HCT116 (cell line): ENCODE measurements at regions not wholly inside any gene's neighbourhood (a gene's known extent, or its start where the extent isn't known, plus 50 kb on each side); places are given as distances from the start of the nearest gene placed in this dataset.

Experiments
- ATAC-seq: fragments of 200-7000 bp; cut with Tn5 transposase; 2 replicates; pipeline ENCODE4 v1.9.1; 2020; ENCODE audit warnings: mild to moderate bottlenecking, moderate library complexity
- BruUV-seq: library from RNA; stranded (reverse); fragments of 400-500 nt; replicated peaks from 2 replicates; lab custom pipeline; 2021; lab: Mats Ljungman, UMichigan
- CTCF ChIA-PET: fragments of 300-600 bp; sonication (Branson Sonifier 250); formaldehyde crosslinking; loops from one replicate; lab custom pipeline; 2021; ENCODE audit warnings: antibody characterized with exemption; lab: Charles Lee
- POLR2A ChIA-PET: fragments of 300-600, 350-600 bp; sonication (Branson Sonifier 250); formaldehyde crosslinking; loops from one replicate; lab custom pipeline; 2021; ENCODE audit warnings: antibody characterized with exemption; lab: Charles Lee
- RAD21 ChIA-PET, 2 experiments: fragments of 300-600 bp; sonication (Branson Sonifier 250); formaldehyde crosslinking; loops; one replicate each; lab custom pipeline; 2023; ENCODE audit warnings: low total read pairs in 2 of 2; ENCODE audit not compliant: uncharacterized antibody in 2 of 2, unreplicated experiment in 2 of 2, low non-redundant PET in 1 of 2; lab: Charles Lee
- DNase-seq: peaks from one replicate; pipeline ENCODE4 v3.0.0-alpha.2; 2010; ENCODE audit warnings: low read depth, low spot score
- H2AFZ ChIP-seq: fragments of 200-600 bp; shearing (Covaris generic), sonication (generic); 2 replicates; pipeline ENCODE4 v1.6.1; 2017; ENCODE audit warnings: low read depth, mixed run types, mixed read lengths, antibody characterized with exemption, low read length; ENCODE audit not compliant: poor library complexity, severe bottlenecking
- H3K27ac ChIP-seq: 2 replicates; pipeline ENCODE4 v1.5.1; 2012; ENCODE audit warnings: low read depth, low read length
- H3K27me3 ChIP-seq: fragments of 200-600 bp; sonication (generic); 2 replicates; pipeline ENCODE4 v1.6.1; 2016; ENCODE audit warnings: mixed run types, low read length, mixed read lengths; ENCODE audit not compliant: insufficient read depth
- H3K36me3 ChIP-seq, 2 experiments: fragments of 200-500 bp in 1 of 2; fragments of 200-600 bp in 1 of 2; sonication (Bioruptor generic) in 1 of 2; sonication (generic) in 1 of 2; 2 replicates each; pipeline versions ENCODE4 v1.5.1 to v1.6.1; 2014 to 2016; ENCODE audit warnings: low read length in 2 of 2, inconsistent platforms in 1 of 2, mixed read lengths in 1 of 2, mixed run types in 1 of 2; ENCODE audit not compliant: insufficient read depth in 2 of 2, control insufficient read depth in 1 of 2
- H3K4me1 ChIP-seq, 2 experiments: fragments of 200-600 bp in 1 of 2; sonication (generic) in 1 of 2; 2 replicates each; pipeline versions ENCODE4 v1.5.1 to v1.6.1; 2012 to 2017; ENCODE audit warnings: low read length in 2 of 2, inconsistent platforms in 1 of 2, mild to moderate bottlenecking in 1 of 2, mixed read lengths in 1 of 2, mixed run types in 1 of 2, moderate library complexity in 1 of 2; ENCODE audit not compliant: insufficient read depth in 2 of 2, control insufficient read depth in 1 of 2
- H3K4me2 ChIP-seq: fragments of 200-600 bp; sonication (generic); 2 replicates; pipeline ENCODE4 v1.6.1; 2017; ENCODE audit warnings: mixed run types, low read length, mixed read lengths
- H3K4me3 ChIP-seq, 2 experiments: fragments of 200-600 bp in 1 of 2; sonication (generic) in 1 of 2; replicated peaks in 1 of 2; 2 replicates each; pipeline ENCODE4 v1.5.1; 2011 to 2016; ENCODE audit warnings: low read length in 2 of 2, control low read depth in 1 of 2, low read depth in 1 of 2, mild to moderate bottlenecking in 1 of 2, mixed read lengths in 1 of 2, mixed run types in 1 of 2
- H3K79me2 ChIP-seq: fragments of 200-600 bp; sonication (generic); 2 replicates; pipeline ENCODE4 v1.6.1; 2017; ENCODE audit warnings: mild to moderate bottlenecking, mixed run types, low read length, moderate library complexity, mixed read lengths; ENCODE audit not compliant: insufficient read depth
- H3K9ac ChIP-seq: fragments of 200-600 bp; sonication (generic); 2 replicates; pipeline ENCODE4 v1.6.1; 2016; ENCODE audit warnings: low read length, mixed read lengths
- H3K9me2 ChIP-seq: fragments of 200-600 bp; sonication (generic), shearing (Covaris generic); 2 replicates; pipeline ENCODE4 v1.6.1; 2017; ENCODE audit warnings: mixed run types, mild to moderate bottlenecking, moderate library complexity; ENCODE audit not compliant: insufficient read depth
- H3K9me3 ChIP-seq, 2 experiments: fragments of 200-500 bp in 1 of 2; fragments of 200-600 bp in 1 of 2; sonication (Bioruptor generic) in 1 of 2; sonication (generic) in 1 of 2; 2 replicates each; pipeline ENCODE4 v1.6.1; 2014 to 2017; ENCODE audit warnings: low read length in 2 of 2, mixed read lengths in 2 of 2, inconsistent platforms in 1 of 2, low read depth in 1 of 2, mild to moderate bottlenecking in 1 of 2, mixed run types in 1 of 2, moderate library complexity in 1 of 2; ENCODE audit not compliant: control insufficient read depth in 1 of 2, insufficient read depth in 1 of 2
- H4K20me1 ChIP-seq: fragments of 200-600 bp; sonication (generic), shearing (Covaris generic); 2 replicates; pipeline ENCODE4 v1.6.1; 2017; ENCODE audit warnings: mixed run types, mild to moderate bottlenecking, moderate library complexity; ENCODE audit not compliant: insufficient read depth
- CBX3 ChIP-seq: IDR thresholded peaks from 2 replicates; pipeline ENCODE4 v1.6.1; 2012; ENCODE audit warnings: low read depth
- CEBPB ChIP-seq: IDR thresholded peaks from 2 replicates; pipeline ENCODE4 v1.6.1; 2012; ENCODE audit warnings: low read depth
- EGR1 ChIP-seq: IDR thresholded peaks from 2 replicates; pipeline ENCODE4 v1.6.1; 2012; ENCODE audit warnings: low read depth
- JUND ChIP-seq: IDR thresholded peaks from 2 replicates; pipeline ENCODE4 v1.6.1; 2012
- POLR2AphosphoS5 ChIP-seq: IDR thresholded peaks from 2 replicates; pipeline ENCODE4 v1.6.1; 2011; ENCODE audit warnings: mild to moderate bottlenecking, low read depth, low read length, moderate library complexity
- TCF7L2 ChIP-seq: IDR thresholded peaks from 2 replicates; pipeline ENCODE4 v1.7.0; 2011; ENCODE audit warnings: borderline replicate concordance, inconsistent platforms; ENCODE audit not compliant: insufficient read depth, insufficient read length; ENCODE audit errors: extremely low read depth
- ZNF274 ChIP-seq: fragments of 200-500 bp; sonication (Bioruptor generic); IDR thresholded peaks from 2 replicates; pipeline ENCODE4 v1.6.1; 2014; ENCODE audit warnings: mild to moderate bottlenecking, low read depth, low read length, inconsistent platforms
- intact Hi-C: fragments of 100-400 bp; cut with micrococcal nuclease; formaldehyde crosslinking; loops from 2 replicates; pipeline ENCODE4 v1.10.0; 2022
- TF ChIP-seq, protein P1 (sequence below): IDR thresholded peaks from 2 replicates; pipeline ENCODE4 v1.6.1; 2012; ENCODE audit warnings: low read depth

DNA sequence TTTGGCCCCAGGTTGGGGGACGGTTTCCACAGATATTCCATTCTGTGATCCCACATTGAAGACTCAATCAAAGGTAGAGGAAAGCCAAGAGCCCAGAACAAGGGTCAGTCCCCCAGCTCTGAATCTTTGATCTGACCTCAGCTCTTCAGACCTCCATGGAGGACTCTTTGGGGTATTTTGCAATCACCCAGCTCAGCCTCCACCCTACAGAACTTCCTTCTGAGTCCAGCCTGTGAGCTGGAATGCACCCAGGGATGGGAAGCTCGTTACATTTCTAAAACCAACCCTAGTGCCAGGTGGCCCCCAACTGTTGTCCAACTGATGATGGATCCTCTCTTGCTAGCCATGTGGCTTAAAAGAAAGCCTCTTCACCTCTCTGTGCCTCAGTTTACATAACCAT, 335.3 kb downstream of the MN1 start:
- Histone ChIP-seq H3K9me3 (no peaks in the 10 kb centered on the region), H3K36me3 (no peaks in the 10 kb centered on the region), H3K79me2 (no peaks in the 10 kb centered on the region), H3K4me3 (no peak overlapping the region), H3K27me3 (peaks cover 11% of the 10 kb centered on the region; the same call in 1 of the 2 replicates), H2AFZ (no peak overlapping the region)
- ChIA-PET CTCF (no interaction called here), RAD21 (no interaction called here)
- no peak for ATAC-seq
- no TSS peak for BruUV-seq
- intact Hi-C loops: no loop called here
- TF ChIP-seq, protein P1, sequence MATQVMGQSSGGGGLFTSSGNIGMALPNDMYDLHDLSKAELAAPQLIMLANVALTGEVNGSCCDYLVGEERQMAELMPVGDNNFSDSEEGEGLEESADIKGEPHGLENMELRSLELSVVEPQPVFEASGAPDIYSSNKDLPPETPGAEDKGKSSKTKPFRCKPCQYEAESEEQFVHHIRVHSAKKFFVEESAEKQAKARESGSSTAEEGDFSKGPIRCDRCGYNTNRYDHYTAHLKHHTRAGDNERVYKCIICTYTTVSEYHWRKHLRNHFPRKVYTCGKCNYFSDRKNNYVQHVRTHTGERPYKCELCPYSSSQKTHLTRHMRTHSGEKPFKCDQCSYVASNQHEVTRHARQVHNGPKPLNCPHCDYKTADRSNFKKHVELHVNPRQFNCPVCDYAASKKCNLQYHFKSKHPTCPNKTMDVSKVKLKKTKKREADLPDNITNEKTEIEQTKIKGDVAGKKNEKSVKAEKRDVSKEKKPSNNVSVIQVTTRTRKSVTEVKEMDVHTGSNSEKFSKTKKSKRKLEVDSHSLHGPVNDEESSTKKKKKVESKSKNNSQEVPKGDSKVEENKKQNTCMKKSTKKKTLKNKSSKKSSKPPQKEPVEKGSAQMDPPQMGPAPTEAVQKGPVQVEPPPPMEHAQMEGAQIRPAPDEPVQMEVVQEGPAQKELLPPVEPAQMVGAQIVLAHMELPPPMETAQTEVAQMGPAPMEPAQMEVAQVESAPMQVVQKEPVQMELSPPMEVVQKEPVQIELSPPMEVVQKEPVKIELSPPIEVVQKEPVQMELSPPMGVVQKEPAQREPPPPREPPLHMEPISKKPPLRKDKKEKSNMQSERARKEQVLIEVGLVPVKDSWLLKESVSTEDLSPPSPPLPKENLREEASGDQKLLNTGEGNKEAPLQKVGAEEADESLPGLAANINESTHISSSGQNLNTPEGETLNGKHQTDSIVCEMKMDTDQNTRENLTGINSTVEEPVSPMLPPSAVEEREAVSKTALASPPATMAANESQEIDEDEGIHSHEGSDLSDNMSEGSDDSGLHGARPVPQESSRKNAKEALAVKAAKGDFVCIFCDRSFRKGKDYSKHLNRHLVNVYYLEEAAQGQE: no peak
- TF ChIP-seq TCF7L2 (no peak), POLR2AphosphoS5 (no peak), JUND (no peak), CEBPB (no peak), CBX3 (no peak), ZNF274 (no peak), EGR1 (no peak)
- TF ChIP-seq, all 23 proteins: peak for 0
- Histone ChIP-seq H3K4me2 (no peak overlapping the region), H4K20me1 (no peaks in the 10 kb centered on the region), H3K9me2 (no peaks in the 10 kb centered on the region), H3K27ac (no peak overlapping the region), H3K4me1 (peaks cover 0 to 10% of the 10 kb centered on the region in 2 experiments; a peak in 2 of 4 replicates), H3K9ac (no peak overlapping the region)
- no peak for DNase-seq
- POLR2A ChIA-PET: no interaction called here
